Right kidney (tissue), 1 donor: ENCODE measurements at regions not wholly inside any gene's neighbourhood (a gene's known extent, or its start where the extent isn't known, plus 50 kb on each side); places are given as distances from the start of the nearest gene placed in this dataset.

Source experiments
- DNase-seq: peaks from one replicate; pipeline ENCODE4 v3.0.0-alpha.2; 2016

DNA sequence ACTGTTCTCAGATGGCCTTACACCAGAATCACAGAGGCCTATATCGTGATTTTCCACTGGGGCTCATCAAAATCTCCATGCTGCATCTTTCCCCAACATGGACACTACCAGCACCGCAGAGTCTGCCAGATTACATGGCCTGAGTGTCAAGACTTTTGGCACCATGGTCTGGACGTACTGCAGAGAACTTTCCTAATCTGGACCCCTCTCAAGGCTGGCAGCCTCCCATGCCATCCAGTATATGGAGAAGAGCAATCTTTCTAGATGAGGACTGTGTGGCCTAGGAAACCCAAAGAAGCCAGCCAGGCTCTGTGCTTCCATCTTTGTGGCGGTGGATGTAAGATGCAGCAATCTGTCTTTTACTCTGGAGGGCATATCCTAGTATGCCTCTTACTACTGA lies 139.2 kb downstream of the ADAMTS15 start:
- DNase-seq, result no peak

DNA sequence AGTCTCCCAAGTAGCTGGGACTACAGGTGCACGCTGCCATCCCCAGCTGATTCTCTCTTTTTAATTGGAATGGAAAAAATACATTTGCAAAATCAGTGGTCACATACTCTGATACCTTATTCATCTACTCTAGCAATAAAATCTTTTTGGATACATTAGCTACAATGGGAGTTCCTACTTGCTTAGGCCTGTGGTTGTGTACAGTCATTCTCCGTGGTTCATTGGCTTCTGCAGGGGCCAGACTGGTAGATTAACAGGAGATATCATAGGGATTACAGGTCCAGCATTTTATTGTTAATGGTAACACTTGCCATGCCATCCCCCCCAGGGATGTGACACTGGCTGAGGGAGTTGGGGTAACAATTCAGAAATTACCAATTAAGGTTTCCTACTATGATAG lies 140.0 kb downstream of the ADAMTS15 start:
- no peak for DNase-seq

DNA sequence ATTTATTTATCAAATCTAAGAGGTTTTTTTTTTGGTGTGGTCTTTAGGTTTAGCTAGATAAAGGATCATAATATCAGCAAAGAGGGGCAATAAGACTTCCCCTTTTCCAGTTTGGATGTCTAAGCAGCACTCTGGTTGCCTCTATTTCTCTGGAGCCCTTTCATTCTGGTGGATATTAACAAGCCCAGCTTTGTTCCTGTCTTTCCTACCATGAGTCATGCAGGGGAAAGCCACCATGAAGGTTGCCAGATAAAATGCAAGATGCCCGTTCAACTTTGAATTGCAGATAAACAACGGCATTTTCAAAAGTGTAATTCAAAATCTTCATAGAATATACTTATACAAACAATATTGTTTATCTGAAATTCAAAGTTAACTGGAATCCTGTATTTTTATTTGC lies 143.6 kb downstream of the ADAMTS15 start:
- DNase-seq, result no peak

DNA sequence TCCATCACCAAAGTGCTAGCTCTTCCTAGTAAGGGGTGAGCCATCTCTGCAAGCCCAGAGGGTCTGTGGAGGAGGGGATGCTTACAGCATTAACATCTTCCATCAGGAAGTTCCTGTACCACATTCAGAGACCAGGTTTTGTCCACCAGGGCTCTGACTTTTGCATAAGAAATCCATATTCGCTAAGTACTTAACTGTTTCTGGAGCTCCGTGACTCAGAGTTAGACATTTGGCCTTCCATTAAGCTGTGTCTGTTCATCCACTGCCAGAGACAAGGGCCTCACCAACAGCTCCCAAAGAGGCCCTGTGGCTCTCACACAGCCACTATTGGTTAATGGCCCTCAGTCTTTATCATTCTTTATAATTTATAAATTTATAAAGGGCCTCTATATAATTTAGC lies 144.6 kb downstream of the ADAMTS15 start:
- no peak for DNase-seq

DNA sequence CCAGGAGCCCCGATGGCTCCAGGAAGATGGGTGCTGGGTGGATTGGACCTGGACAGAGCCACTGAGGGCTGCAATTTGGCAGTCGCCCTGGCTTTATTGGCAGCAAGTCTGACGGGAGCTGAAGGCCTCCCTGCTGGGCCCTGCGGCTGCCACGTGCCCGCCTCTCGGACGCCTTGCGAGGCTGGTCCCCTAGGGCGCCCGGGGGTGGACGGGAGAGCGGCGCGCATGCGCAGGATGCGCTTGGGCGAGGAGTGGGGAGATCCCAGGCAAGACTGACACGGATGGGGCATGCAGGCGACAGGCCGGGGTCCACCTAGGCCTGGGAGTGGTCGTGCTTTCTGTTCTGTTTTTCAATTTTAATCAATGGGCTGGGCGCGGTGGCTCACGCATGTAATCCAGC lies 150.0 kb downstream of the ADAMTS15 start:
- no peak for DNase-seq

DNA sequence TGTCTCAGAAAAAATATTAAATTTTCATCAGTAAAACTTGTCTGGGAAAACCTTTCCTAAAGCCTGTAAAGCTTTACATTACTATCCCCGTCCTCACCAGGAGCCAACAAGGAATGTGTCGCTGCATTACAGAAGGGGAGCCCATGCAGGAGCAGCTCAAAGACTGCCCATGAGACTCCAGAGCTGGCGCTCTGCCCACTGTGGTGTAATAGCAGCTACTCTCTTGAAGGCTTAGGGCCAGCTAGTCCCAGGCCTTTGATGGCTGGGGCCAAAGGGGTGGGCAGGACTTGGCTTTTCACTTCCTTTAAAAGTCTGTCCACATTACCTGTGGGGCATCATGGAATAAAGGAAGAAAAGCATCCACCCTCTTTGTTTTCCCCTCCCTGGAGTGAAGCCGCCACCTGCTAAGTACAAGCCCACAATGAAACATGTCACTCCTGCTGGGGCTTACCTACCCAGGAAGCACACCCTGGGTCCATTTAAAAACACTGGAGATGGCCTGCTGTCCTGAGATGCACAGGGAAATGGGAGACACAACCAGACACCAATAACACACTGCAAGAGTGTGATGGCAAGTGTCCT lies 150.7 kb downstream of the ADAMTS15 start:
- no peak for DNase-seq

DNA sequence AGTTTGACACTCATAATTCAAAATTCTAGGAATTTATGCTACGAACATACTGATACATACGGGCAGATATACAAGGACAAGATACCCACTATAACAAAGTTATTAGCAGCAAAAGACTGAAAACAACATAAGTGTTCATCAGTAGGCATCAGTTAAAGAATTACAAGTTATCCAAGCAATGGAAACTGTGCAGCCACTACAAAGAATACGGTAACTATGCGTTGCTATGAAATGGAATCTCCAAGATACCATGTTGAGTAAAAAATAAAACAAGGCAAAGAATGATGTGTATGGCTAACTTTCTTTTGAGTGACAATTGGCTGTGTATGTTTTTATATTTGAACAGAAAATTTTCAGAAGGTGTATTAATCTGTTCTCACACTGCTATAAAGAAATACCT lies 151.7 kb downstream of the ADAMTS15 start:
- no peak for DNase-seq

DNA sequence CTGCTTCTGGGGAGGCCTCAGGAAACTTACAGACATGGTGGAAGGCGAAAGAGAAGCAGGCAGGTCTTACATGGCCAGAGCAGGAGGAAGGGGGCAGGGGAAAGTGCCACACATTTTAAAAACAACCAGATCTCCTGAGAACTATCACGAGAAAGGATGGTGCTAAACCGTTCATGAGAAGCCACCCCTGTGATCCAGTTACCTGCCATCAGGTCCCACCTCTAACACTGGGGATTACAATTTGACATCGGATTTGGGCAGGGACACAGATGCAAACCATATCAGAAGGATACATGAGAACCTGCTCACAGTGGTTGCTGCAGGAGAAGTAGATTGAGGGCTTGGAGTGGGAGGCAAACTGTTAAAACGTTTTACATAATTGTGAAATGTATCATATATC lies 152.2 kb downstream of the ADAMTS15 start:
- DNase-seq, result no peak

DNA sequence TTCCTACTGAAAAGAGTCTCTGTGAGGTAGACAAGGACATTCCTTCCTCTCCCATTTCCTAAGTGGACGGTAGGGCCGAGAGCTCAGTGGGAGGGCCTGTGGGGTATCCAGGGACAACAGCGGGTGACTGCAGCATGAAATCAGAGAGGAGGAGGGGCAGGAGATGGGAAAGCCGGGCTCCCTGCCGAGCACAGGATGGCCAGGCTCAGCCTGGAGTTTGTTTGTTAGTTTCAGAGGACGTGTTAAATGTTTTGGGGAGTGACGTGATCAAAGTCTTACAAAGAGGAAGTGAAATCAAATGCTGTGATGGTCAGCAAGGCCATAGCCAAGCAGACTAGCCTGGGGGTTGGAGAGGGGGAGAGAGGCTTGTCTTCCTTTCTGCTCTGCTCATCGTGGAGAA lies 152.7 kb downstream of the ADAMTS15 start:
- no peak for DNase-seq

DNA sequence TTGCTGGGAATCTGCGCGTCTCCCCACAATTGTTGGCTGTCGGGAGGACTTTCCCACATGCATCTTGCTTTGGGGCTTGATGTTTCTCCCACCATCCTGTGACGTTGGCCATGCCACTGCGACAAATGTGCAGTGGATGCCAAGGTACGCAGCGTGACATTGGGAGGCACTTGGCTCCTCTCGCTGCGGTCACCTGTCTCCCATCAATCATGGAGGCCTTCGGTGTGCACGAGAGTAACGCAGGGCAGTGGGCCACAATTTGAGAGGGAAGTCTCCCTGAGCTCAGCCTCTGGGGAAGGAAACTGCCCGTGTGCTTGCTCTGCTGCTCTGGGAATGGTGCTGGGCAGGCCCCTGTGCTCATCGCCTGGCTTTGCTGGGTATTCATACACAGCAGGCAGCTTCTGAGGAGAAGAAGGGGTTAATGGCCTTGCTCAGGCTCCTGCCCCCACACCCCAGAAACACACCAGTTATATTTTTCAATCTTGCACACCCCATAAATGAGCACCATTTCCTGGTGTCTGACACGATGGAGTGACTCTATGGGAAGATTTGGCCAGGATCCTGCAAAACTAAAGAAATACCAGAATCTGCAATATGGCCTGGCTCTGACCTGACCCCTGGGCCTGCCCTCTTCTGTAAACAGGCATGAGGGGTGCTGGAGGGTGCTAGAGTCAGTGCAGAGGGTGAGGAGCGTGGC lies 153.5 kb downstream of the ADAMTS15 start:
- DNase-seq, result no peak

DNA sequence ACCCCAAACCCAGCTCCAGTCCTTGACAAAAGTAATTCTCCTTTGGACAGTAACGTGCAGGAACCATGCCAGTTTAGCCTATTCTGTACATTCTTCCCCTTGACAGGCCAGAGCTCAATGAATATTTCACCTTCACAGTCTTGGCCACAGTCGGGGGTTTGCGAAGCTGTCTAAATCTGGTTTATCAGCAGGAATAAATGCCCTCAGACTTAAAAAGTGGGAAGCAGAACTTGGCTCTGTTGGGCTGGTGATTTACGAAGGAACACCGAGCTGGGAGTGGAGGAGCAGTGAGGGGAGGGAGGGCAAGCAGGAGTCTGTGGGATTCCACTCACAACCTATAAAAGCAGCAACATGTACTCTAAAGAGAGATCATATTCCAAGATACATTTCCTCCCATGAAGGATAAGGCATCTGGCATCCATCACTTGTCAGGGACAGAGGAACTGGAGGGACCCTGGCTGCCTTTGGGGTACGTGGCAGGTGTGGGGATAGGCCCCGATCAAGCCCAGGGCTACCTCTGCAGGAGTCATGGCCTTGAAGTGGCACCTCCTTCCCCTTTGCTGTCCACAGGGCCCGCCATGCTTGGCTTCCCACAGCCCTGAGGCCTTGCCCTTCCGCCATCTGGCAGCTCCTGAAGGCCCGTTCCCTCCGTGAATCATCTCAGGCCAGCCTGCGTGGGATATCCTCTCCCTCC lies 154.3 kb downstream of the ADAMTS15 start:
- no peak for DNase-seq

DNA sequence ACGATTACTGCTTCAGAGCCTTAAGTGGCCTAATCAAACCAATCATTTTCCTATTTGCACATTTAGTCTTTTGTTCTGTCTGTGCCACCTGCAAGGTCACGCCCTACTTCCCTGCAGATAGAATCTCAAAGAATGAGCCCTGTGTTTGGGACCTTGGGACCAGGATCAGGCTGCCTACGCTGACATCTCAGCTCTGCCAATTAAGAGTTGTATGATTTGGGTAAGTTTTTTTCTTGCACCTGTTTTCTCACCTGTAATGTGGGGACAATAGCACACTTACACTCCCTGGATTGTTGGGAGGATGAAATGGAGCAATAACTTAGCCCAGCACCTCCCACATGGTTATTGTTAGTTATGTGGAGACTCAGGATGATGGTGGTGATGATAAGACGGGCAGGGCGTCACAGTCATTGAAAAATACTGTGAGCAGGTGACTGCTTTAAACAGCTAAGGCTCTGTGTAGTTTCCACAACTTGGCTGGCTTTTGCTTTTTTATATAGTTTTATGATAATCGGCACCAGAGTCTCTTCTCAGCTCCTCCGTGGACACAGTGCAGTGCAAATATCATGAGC lies 155.0 kb downstream of the ADAMTS15 start:
- no peak for DNase-seq

DNA sequence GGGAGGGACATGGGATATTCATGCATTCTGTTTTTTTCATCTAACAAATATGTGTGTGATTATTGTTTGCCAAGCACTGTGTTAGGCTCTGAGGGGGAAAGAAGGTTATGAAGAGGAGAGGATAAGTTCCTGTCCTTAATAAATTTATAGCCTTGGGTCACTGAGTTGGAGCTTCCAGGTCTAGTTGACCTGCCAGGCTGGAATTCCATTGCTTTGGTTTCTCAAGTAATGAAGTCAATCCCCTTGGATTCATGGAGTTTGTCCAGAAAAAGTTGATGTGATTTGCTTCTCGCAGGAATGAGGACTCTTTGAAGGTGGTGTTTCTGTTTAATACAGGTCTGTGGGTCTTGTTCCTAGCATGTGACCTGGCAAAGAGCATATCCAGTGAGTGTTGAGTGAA lies 156.2 kb downstream of the ADAMTS15 start:
- DNase-seq, result no peak

DNA sequence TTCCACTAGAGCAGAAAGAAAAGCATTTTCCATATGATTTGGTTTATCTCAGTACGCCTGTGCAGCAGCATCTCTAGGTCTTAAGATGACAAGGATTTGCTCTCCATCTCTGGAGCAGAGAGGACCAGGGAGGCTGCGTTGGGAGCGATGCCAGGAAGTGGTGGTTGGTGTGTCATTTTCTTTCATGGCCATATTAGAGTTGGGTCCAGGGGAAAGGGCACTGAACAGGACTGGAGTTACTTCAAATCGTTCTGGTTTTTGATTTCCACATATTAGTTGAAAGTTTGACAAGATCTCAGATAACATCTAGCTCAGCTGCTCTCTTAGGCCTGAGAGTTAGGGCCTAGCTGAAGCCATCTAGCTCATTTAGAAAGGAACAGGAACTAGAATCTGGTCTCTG lies 157.7 kb downstream of the ADAMTS15 start:
- no peak for DNase-seq

DNA sequence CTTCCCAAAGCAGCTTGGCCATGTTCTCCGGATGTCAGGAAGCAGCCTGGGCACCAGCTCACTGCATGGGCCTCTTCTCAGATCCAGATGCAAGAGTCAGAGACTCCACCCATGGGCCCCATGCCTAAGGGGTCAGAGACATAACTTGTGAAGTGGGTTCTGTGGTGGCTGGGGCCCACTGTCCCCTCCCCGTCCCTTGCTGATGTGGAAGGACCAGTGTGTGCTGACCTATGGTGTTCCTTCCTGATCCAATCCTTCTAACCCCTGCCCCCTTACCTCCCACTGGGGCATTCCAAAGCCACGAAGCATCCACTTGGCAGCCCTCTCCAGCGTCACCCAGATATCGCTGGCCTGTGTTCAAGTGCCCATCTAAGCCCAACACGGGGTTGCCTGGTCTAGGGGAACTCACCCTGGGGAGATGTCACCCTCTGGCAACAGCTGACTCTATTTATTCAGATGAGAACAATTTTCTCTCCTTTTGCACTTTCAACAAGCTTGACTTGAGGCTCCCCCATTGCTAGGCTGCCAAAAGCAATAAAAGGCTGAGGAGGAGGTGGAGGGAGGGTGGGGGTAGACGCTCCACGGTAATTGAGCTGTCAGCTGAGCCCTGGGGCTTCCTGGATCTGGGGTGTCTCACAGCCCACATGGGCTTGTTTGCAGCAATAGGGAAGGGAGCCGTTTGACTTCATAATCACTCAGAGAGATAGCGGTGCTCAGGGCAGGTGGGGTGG lies 158.5 kb downstream of the ADAMTS15 start:
- no peak for DNase-seq

DNA sequence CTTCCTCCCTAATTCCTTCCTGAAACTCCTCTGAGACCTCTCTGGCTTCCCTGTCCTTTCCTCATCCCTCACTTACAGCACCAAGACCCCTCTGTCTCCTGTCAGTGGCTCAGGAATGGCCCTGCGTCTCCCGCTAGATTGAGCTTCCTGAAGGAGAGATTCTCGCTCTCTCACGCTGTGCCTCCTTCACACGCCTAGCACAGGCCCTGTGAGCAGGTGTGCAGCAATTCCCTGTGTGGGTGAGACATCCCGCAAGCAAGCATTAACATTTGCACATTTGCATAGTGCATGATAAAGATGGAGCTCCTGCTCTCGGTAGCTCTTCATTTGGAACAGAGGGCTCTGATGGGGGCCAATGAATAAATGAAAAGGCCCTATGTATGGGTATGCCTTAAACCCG lies 159.8 kb downstream of the ADAMTS15 start:
- no peak for DNase-seq

DNA sequence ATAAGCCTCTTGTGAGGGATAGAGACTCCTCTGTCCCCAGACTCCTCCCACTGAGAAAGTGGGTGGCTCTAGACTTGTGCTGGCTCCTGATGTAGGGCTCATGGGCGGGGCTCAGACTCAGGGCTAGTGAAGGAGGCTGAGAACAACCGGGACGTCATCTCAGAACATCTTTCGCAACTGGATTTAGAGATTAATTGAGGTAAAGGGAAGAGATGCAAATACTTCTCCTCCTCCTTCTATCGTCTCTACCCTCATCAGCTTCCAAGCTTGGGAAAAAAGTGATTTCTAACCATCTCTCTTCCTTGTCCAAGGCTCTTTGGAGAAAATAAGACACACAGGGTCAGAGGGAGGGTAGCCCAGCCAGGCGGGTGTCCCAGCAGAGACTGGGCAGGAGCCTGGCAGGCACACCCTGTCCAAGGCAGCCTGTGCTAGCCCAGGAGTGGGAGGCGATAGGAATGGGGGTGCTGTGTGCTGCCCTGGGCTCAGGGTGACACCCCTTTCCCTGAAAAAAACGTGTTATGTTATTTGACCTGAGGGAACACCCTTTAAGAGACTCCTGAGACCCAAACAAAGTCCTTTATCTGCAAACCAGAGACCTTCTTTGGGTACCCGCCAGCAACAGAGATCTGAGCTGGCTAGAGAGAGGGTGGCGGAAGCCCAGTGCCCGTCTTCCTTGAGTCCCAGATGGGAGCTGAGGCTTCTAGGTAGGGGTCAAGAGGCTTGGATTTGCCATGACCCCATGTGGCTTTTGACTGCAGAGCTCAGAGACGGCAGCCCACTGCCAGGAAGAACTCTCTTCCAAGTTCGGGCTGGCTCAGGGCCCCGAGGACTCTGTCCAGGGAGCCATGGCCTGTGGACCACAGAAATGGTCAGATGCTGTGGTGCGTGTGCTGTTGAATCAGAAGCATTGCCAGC lies 160.9 kb downstream of the ADAMTS15 start:
- no peak for DNase-seq

DNA sequence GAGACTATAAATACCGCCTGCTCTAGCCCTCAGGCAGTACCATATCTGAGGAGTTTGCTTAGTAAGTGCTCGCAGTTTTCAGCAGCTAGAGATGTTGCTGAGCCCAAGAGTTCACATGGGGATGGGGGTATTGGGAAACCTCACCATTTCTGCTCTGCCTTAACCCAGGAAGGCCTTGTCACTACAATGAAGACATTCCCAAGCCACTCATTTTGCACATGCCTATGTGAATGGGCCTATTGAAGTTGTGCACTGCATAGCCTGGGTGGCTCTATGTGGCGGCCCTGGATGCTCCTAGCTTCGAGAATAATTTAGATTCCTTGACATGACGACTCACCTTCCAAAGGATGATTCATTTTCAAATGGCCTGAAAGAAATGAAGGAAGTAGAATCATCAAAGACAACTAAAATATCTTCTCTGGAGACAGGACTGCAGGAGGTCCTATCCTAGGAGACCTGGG lies 163.4 kb downstream of the ADAMTS15 start:
- DNase-seq, result no peak

DNA sequence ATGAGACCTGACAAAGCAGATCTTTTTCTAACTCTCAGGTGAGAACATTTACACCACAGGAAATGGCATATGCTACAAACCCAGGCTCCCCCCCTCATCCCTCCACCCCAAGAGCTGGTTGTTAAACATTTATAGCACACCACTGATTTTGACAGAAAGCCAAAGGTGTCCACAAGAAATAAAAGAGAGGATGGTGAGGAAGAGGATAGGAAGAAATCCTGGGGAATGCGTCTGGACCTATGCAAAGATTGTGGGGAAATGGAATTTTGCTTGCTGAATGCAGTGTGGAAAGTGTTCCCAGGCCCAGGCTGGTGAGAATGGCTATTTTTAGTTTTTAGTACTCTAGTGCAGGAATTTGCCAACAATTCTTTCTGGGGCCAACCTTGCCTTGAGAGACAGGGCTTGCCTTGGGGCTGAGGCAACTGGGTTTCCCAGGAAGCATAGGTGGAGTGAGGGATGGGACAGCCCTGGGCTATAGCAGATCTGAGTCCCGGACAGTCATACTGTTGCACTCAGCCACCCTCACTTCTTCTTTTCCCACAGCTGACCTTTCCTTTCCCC lies 163.9 kb downstream of the ADAMTS15 start:
- no peak for DNase-seq

DNA sequence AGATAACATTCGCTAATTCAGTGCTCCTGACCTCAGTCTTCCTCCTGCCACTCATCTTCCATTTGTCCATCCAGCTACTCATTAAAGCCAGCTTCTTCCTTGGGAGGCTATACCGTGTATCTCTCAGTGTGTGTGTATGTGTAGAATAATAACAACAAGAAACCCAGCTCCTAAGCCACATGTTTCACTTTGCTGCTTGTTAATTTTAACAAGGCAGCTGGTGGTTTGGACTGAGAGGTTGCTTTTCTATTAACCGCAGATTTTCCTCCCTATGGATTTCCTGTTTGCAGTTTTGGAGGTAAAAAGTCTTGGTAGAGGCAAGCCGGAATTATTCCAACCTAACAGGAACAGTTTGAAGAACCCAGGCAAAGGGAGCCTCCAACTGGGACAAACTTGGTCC lies 165.0 kb downstream of the ADAMTS15 start:
- DNase-seq, result no peak

DNA sequence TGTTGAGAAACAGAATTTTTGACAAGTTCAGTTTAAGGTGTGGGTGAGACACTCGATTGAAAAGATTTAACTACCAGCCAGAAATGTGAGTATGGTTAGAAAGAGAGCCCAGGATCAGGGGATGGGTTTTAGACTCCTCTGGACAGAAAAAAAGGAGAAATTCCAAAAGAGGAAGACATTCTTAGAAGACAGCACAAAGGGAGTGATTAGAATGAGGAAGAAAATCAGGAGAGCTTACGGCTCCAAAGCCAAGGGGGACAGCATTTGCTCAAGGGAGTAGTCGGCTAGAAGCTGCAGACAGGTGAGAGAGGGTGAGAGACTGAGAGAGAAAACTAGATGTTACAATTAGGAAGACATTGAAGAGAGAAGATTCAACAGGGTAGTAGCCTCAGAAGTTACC lies 166.1 kb downstream of the ADAMTS15 start:
- no peak for DNase-seq
